MCF 10A (cell line): ENCODE measurements at regions not wholly inside any gene's neighbourhood (a gene's known extent, or its start where the extent isn't known, plus 50 kb on each side); places are given as distances from the start of the nearest gene placed in this dataset.

Source experiments
- BruUV-seq: library from RNA; stranded (reverse); fragments of 400-500 nt; replicated peaks from 2 replicates; lab custom pipeline; 2021; lab: Mats Ljungman, UMichigan
- CTCF ChIA-PET: fragments of 300-600 bp; sonication (Branson Sonifier 250); formaldehyde crosslinking; extraction: SDS; loops from one replicate; lab custom pipeline; 2021; ENCODE audit warnings: antibody characterized with exemption, inconsistent platforms; lab: Yijun Ruan, JAX
- POLR2A ChIA-PET: fragments of 300-600, 350-650 bp; sonication (Branson Sonifier 250); formaldehyde crosslinking; extraction: SDS; loops from one replicate; lab custom pipeline; 2020; ENCODE audit warnings: antibody characterized with exemption, inconsistent platforms; lab: Yijun Ruan, JAX
- DNase-seq: peaks from one replicate; pipeline ENCODE4 v3.0.0-alpha.2; 2018; ENCODE audit not compliant: unreplicated experiment
- H3K27ac Mint-ChIP-seq: one replicate; pipeline ENCODE4 v1.8.0; 2022; ENCODE audit warnings: mild to moderate bottlenecking, low read depth, mixed read lengths; ENCODE audit not compliant: unreplicated experiment
- H3K27me3 Mint-ChIP-seq: one replicate; pipeline ENCODE4 v1.8.0; 2022; ENCODE audit warnings: mixed read lengths; ENCODE audit not compliant: insufficient read depth, unreplicated experiment
- H3K36me3 Mint-ChIP-seq: one replicate; pipeline ENCODE4 v1.8.0; 2022; ENCODE audit warnings: mild to moderate bottlenecking, moderate library complexity, mixed read lengths; ENCODE audit not compliant: insufficient read depth, unreplicated experiment
- H3K4me1 Mint-ChIP-seq: one replicate; pipeline ENCODE4 v1.8.0; 2022; ENCODE audit warnings: mixed read lengths; ENCODE audit not compliant: insufficient read depth, unreplicated experiment
- H3K4me3 Mint-ChIP-seq: one replicate; pipeline ENCODE4 v1.8.0; 2022; ENCODE audit warnings: mild to moderate bottlenecking, moderate library complexity, mixed read lengths; ENCODE audit not compliant: unreplicated experiment
- H3K9me3 Mint-ChIP-seq: one replicate; pipeline ENCODE4 v1.8.0; 2022; ENCODE audit warnings: mixed read lengths; ENCODE audit not compliant: unreplicated experiment
- CTCF ChIP-seq: fragments of 200-600 bp; IDR thresholded peaks from one replicate; pipeline ENCODE4 v1.8.0; 2022; ENCODE audit warnings: antibody characterized with exemption, mild to moderate bottlenecking; ENCODE audit not compliant: unreplicated experiment
- intact Hi-C: fragments of 100-400 bp; cut with micrococcal nuclease; formaldehyde crosslinking; loops from 2 replicates; pipeline ENCODE4 v1.14.1; 2022

GRCh38 chr15:56804938-56805337 lies 71.6 kb upstream of the ZNF280D start:
- intact Hi-C loops: no loop called here
- BruUV-seq: no TSS peak
- Mint-ChIP-seq H3K27ac (no peak overlapping the region), H3K36me3 (no peaks in the 10 kb centered on the region), H3K27me3 (no peaks in the 10 kb centered on the region), H3K9me3 (peaks cover 11% of the 10 kb centered on the region), H3K4me3 (no peak overlapping the region), H3K4me1 (peaks cover 10% of the 10 kb centered on the region)
- no peak for TF ChIP-seq CTCF
- no peak for DNase-seq
- ChIA-PET POLR2A (no interaction called here), CTCF (interaction anchor here (0.7 to 1.2 kb wide), 4 partner anchors 17 to 345 kb away, joined by 3 to 8 read pairs (median 4); no protein-coding TSS in a partner anchor)

- POLR2A ChIA-PET: no interaction called here
- Mint-ChIP-seq H3K9me3 (peaks cover 6% of the 10 kb centered on the region), H3K36me3 (no peaks in the 10 kb centered on the region), H3K27ac (no peak overlapping the region), H3K4me1 (peaks cover 10% of the 10 kb centered on the region), H3K4me3 (no peak overlapping the region), H3K27me3 (no peaks in the 10 kb centered on the region)
- CTCF ChIA-PET: interaction anchor here (0.9 to 1.1 kb wide), 2 partner anchors 74 to 499 kb away, joined by 3 read pairs; no protein-coding TSS in a partner anchor
- no peak for DNase-seq
- intact Hi-C loops: no loop called here
- no TSS peak for BruUV-seq
- no peak for TF ChIP-seq CTCF
Observed at GRCh38 chr15:56804279-56804678, 71.0 kb upstream of the ZNF280D start.

GRCh38 chr15:56802161-56802560 lies 68.9 kb upstream of the ZNF280D start:
- BruUV-seq: no TSS peak

GRCh38 chr15:56798639-56799038 lies 65.3 kb upstream of the ZNF280D start:
- DNase-seq: no peak
- BruUV-seq: no TSS peak
- CTCF ChIA-PET: interaction anchor here (0.6 to 1.0 kb wide), 4 partner anchors 24 to 310 kb away, joined by 3 read pairs; no protein-coding TSS in a partner anchor
- Mint-ChIP-seq H3K27ac (no peak overlapping the region), H3K4me3 (no peak overlapping the region), H3K36me3 (no peaks in the 10 kb centered on the region), H3K27me3 (no peaks in the 10 kb centered on the region), H3K9me3 (peaks cover 6% of the 10 kb centered on the region), H3K4me1 (peaks cover 11% of the 10 kb centered on the region)
- intact Hi-C loops: no loop called here
- no peak for TF ChIP-seq CTCF
- POLR2A ChIA-PET: interaction anchor here (0.5 to 1.5 kb wide), 3 partner anchors 65 to 424 kb away, joined by 3 to 4 read pairs (median 3); partner anchors contain the start of gene ZNF280D

More at GRCh38 chr15:56802161-56802560, 68.9 kb upstream of the ZNF280D start:
- ChIA-PET CTCF (interaction anchor here (1.6 kb wide), 1 partner anchor 19 kb away, joined by 4 read pairs; no protein-coding TSS in a partner anchor), POLR2A (interaction anchor here (0.6 kb wide), 1 partner anchor 18 kb away, joined by 3 read pairs; no protein-coding TSS in a partner anchor)
- H3K27ac Mint-ChIP-seq: no peak overlapping the region
- DNase-seq: no peak
- no peak overlapping the region for H3K4me3 Mint-ChIP-seq
- no peaks in the 10 kb centered on the region for H3K27me3 Mint-ChIP-seq
- H3K4me1 Mint-ChIP-seq: peaks cover 10% of the 10 kb centered on the region
- TF ChIP-seq CTCF: no peak
- H3K36me3 Mint-ChIP-seq: no peaks in the 10 kb centered on the region
- intact Hi-C loops: no loop called here
- no peaks in the 10 kb centered on the region for H3K9me3 Mint-ChIP-seq
